ENCODE measurements at regions not wholly inside any gene's neighbourhood (a gene's known extent, or its start where the extent isn't known, plus 50 kb on each side); places are given as distances from the start of the nearest gene placed in this dataset.

DNA sequence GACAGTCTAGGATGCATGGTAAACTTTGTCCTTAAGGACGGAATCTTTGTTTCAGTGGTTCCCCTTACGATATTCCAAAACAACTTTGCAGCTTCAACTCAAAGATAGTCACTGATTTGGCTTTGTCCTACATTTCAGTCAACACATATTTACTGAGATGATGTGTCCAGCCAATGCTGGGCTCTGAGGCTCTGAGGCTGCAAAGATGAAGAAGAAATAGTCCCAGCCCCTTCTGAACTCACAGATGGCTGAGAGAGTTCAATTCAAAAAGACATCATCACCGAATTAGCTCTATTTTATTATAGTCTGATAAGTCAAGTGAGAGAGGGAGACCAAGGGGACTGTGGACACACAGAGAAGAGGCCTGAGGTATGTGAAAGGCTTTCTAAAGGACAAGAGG lies 544.0 kb downstream of the ACTL7B start:
- Histone ChIP-seq H3K9me3 (no peaks in the 10 kb centered on the region), H3K4me3 (no peak overlapping the region), H3K27ac (no peak overlapping the region), H3K27me3 (no peaks in the 10 kb centered on the region), H3K36me3 (no peaks in the 10 kb centered on the region), H3K4me1 (peaks cover 0 to 25% (median 0%) of the 10 kb centered on the region in 3 donors)
- intact Hi-C loops (cut with DNase I): no loop called here
- no peak for TF ChIP-seq POLR2A (IDR thresholded peaks at IDR 0.05)
- TF ChIP-seq, protein P1, sequence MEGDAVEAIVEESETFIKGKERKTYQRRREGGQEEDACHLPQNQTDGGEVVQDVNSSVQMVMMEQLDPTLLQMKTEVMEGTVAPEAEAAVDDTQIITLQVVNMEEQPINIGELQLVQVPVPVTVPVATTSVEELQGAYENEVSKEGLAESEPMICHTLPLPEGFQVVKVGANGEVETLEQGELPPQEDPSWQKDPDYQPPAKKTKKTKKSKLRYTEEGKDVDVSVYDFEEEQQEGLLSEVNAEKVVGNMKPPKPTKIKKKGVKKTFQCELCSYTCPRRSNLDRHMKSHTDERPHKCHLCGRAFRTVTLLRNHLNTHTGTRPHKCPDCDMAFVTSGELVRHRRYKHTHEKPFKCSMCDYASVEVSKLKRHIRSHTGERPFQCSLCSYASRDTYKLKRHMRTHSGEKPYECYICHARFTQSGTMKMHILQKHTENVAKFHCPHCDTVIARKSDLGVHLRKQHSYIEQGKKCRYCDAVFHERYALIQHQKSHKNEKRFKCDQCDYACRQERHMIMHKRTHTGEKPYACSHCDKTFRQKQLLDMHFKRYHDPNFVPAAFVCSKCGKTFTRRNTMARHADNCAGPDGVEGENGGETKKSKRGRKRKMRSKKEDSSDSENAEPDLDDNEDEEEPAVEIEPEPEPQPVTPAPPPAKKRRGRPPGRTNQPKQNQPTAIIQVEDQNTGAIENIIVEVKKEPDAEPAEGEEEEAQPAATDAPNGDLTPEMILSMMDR (IDR thresholded peaks at IDR 0.05): no peak
- 81 to 85% methylated on average over 3 of the region's 3 CpGs for WGBS, 2 donors
- DNase-seq: no peak

DNA sequence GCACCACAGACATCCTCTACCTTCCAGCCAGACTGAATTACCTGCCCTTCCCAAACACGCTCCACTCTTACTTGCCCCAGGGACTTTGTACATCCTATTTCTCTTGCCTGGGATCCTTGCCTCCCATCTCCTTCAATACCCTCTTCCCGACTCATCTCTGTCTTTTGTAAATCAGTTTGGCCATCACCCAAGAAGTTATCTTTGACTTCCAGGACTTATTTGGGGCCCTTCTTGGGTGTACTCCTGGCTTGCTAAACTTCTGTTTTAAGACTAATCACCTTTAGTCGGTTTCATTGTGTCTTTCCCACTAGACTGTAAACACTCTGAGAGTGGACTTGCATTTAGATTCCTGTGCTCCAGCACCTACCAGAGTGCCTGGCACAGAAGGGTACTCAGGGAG lies 545.6 kb downstream of the ACTL7B start:
- H3K4me3 ChIP-seq: no peak overlapping the region
- no peaks in the 10 kb centered on the region for H3K36me3 ChIP-seq
- TF ChIP-seq, protein P1 (IDR thresholded peaks at IDR 0.05): no peak
- TF ChIP-seq POLR2A (IDR thresholded peaks at IDR 0.05): no peak
- DNase-seq: no peak
- no peaks in the 10 kb centered on the region for H3K9me3 ChIP-seq
- no peaks in the 10 kb centered on the region for H3K27me3 ChIP-seq
- no peak overlapping the region for H3K27ac ChIP-seq
- WGBS, 2 donors: 44 to 55% methylated on average over 3 of the region's 3 CpGs
- intact Hi-C loops (cut with DNase I): no loop called here
- peaks cover 0 to 25% (median 0%) of the 10 kb centered on the region in 3 donors for H3K4me1 ChIP-seq

DNA sequence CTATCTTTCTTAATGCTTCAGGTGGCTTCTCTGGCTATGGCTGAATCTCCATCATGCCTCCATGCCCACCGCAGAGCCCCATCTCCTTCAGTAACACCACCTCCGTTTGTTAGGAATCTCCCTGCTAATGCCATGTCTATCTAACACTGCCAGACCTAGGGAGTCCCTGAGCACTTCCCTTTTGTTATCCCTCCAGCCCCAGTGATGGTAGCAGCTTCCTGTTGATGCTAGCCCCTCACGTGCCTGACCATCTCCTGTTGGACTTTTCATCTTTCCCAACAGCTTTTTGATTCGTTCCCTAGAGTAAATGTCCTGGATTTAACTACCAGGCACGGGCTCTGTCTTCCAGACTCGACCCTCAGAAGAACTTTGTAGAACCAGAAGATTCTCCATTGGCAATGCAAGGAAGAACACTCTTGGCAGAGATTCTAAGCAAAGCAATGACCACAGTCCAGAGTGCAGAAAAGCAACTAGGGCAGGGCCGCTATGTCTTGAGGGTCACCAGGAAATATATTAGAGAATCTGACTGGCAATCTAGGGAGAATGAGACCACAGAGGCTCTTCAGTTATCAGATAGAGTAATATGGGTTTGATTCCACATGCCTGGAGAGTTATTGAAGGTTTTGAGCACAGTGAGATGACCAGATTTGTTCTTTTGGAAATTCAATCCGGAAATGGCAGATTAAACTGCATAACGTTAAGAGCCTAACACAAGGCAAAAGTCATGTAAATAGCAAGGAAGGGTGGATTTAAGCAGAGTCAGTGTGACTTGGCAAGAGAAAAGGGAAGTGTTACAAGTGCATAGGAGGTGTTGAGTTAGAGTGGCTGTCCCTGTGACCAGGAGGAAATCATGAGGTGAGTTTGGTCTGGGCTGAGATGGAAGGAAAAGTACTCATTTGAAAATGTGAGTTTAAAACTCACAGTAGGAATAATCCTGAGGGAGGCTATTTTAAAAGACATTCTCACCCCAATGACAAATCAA lies 555.2 kb downstream of the ACTL7B start:
- Histone ChIP-seq H3K27me3 (no peaks in the 10 kb centered on the region), H3K36me3 (no peaks in the 10 kb centered on the region), H3K4me1 (peaks cover 0 to 33% (median 12%) of the 10 kb centered on the region in 3 donors), H3K9me3 (no peaks in the 10 kb centered on the region), H3K4me3 (no peak overlapping the region), H3K27ac (peak overlapping the region in 2 of 4 donors; percentile 10 to 18)
- TF ChIP-seq POLR2A (IDR thresholded peaks at IDR 0.05): no peak
- TF ChIP-seq, protein P1 (IDR thresholded peaks at IDR 0.05): no peak
- no peak for DNase-seq
- intact Hi-C loops (cut with DNase I): no loop called here
- 59 to 67% methylated on average over 8 to 9 of the region's 9 CpGs for WGBS, 2 donors

DNA sequence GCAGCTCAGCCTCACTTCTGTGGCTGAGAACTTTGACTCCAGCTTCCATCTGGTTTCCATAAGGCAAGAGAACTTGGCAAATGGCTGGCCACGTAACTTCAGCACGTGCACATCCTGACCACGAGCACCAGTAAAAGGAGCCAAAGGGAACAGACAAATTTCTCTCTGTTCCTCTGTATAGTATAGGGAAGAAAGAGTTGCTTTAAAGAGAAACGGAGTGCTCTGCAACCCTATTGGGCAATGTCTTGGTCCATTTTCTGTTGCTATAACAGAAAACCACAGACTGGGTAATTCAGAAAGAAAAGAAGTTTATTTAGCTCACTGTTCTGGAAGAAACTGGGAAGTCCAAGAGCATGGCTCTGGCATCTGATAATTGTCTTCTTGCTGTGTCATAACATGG lies 558.7 kb downstream of the ACTL7B start:
- no peaks in the 10 kb centered on the region for H3K36me3 ChIP-seq
- no peaks in the 10 kb centered on the region for H3K9me3 ChIP-seq
- peak overlapping the region in 2 of 4 donors; percentile 1 to 38 for H3K27ac ChIP-seq
- WGBS, 2 donors: 52 to 76% methylated on average over 4 of the region's 4 CpGs
- TF ChIP-seq POLR2A (IDR thresholded peaks at IDR 0.05): no peak
- TF ChIP-seq, protein P1 (IDR thresholded peaks at IDR 0.05): no peak
- intact Hi-C loops (cut with DNase I): no loop called here
- no peaks in the 10 kb centered on the region for H3K27me3 ChIP-seq
- H3K4me3 ChIP-seq: no peak overlapping the region
- peaks cover 4 to 58% (median 12%) of the 10 kb centered on the region in 3 donors for H3K4me1 ChIP-seq
- DNase-seq: no peak

DNA sequence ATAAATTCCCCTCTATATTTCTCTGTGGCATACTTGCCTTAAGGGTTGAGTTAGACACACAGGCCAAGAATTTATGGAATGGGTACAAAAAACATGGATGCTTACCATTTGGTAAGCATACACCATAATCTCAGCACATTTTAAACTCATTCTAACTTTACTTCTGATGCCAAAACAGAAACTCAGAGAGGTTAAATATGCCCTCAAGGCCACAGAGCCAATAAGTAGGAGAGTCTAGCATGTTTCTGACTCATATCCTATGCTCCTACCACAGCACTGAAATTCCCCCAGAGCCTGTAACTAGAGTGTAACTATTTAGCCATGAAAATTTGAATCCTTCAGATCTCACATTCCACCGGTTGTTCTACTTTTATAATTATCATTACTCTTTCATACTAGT lies 559.7 kb downstream of the ACTL7B start:
- intact Hi-C loops (cut with DNase I): no loop called here
- Histone ChIP-seq H3K27ac (peak overlapping the region in 3 of 4 donors; percentile 1 to 43 (median 38)), H3K27me3 (no peaks in the 10 kb centered on the region), H3K36me3 (no peaks in the 10 kb centered on the region), H3K4me1 (peaks cover 4 to 58% (median 5%) of the 10 kb centered on the region in 3 donors), H3K9me3 (no peaks in the 10 kb centered on the region), H3K4me3 (no peak overlapping the region)
- WGBS, 2 donors: 30 to 43% methylated on average over 1 of the region's 1 CpG
- TF ChIP-seq, protein P1 (IDR thresholded peaks at IDR 0.05): no peak
- no peak for TF ChIP-seq POLR2A (IDR thresholded peaks at IDR 0.05)
- DNase-seq: no peak
